ENCODE measurements at regions not wholly inside any gene's neighbourhood (a gene's known extent, or its start where the extent isn't known, plus 50 kb on each side); places are given as distances from the start of the nearest gene placed in this dataset.

DNA sequence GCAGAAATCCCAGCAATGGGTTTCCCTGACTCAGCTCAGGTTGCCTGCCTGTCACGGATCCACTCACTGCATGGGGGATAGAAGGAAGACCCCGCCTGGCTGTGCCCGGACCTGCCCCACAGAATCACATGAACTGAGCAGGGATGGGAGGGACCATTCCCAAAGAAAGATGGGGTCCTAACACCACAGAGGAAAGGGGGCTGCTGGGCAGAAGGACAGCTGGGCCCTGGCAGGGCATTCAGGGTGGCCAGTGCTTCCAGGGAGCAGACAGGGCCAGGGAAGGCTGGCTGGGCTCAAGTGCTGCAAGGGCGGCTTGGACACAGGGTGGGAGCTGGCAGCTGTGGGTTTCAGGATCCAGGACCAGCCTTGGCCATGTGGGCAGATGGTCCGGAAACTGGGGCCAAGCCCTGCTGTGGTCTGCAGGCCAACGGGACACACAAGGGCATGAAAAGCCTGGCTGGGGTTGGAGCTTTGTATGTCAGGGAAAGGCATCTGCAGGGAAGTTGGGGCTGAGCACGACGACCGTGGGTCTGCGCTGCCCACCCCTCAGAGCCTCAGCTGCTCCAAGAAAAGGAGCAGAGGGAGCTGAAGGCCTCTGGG is 723.9 kb downstream of the PTPRU start:
- Histone ChIP-seq H3K4me3 (ENCODE audit: low read depth, low read length) (no peak overlapping the region), H3K9me3 (no peaks in the 10 kb centered on the region), H3K4me1 (no peaks in the 10 kb centered on the region), H3K36me3 (no peaks in the 10 kb centered on the region), H3K27me3 (no peaks in the 10 kb centered on the region)
- no peak for TF ChIP-seq CTCF (IDR thresholded peaks at IDR 0.05; ENCODE audit: low read depth, low read length)
- no peak for DNase-seq

- H3K36me3 ChIP-seq, result no peaks in the 10 kb centered on the region
- TF ChIP-seq CTCF (IDR thresholded peaks at IDR 0.05; ENCODE audit: low read depth, low read length), result no peak
- H3K4me3 ChIP-seq (ENCODE audit: low read depth, low read length), result no peak overlapping the region
- DNase-seq, result no peak
- no peaks in the 10 kb centered on the region for H3K9me3 ChIP-seq
- H3K27me3 ChIP-seq, result no peaks in the 10 kb centered on the region
- H3K4me1 ChIP-seq, result no peaks in the 10 kb centered on the region
Measured at GRCh38 chr1:29959356-29959755, 723.0 kb downstream of the PTPRU start.

DNA sequence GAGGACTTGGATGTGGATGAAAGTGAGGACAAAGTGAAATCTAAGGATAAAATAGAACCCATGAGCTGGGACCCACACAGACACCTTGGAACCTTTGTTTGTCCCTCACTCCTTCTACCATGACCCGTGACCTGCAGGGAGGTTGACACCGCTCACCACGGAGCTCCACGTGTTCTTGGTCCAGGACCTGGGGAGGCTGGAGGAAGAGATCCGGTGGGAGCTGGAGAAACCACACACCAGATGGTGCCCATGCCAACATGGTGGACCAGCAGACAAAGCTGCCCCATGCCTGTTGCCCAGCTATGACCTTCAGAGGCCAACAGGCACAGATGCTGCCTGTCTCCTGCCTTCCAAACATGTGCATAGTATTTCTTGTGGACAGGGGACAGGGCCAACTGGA is 721.9 kb downstream of the PTPRU start:
- no peak for DNase-seq
- no peaks in the 10 kb centered on the region for H3K27me3 ChIP-seq
- no peak overlapping the region for H3K4me3 ChIP-seq (ENCODE audit: low read depth, low read length)
- H3K9me3 ChIP-seq, result no peaks in the 10 kb centered on the region
- H3K4me1 ChIP-seq, result no peaks in the 10 kb centered on the region
- no peak for TF ChIP-seq CTCF (IDR thresholded peaks at IDR 0.05; ENCODE audit: low read depth, low read length)
- H3K36me3 ChIP-seq, result no peaks in the 10 kb centered on the region

GRCh38 chr1:29956349-29957030 is 720.2 kb downstream of the PTPRU start:
- Histone ChIP-seq H3K4me3 (ENCODE audit: low read depth, low read length) (no peak overlapping the region), H3K27me3 (no peaks in the 10 kb centered on the region), H3K9me3 (no peaks in the 10 kb centered on the region), H3K4me1 (no peaks in the 10 kb centered on the region), H3K36me3 (no peaks in the 10 kb centered on the region)
- DNase-seq, result no peak
- TF ChIP-seq CTCF (IDR thresholded peaks at IDR 0.05; ENCODE audit: low read depth, low read length), result no peak

GRCh38 chr1:29954591-29954990 is 718.3 kb downstream of the PTPRU start:
- no peaks in the 10 kb centered on the region for H3K9me3 ChIP-seq
- no peak for TF ChIP-seq CTCF (IDR thresholded peaks at IDR 0.05; ENCODE audit: low read depth, low read length)
- no peaks in the 10 kb centered on the region for H3K36me3 ChIP-seq
- no peaks in the 10 kb centered on the region for H3K27me3 ChIP-seq
- no peak for DNase-seq
- H3K4me3 ChIP-seq (ENCODE audit: low read depth, low read length), result no peak overlapping the region
- no peaks in the 10 kb centered on the region for H3K4me1 ChIP-seq

DNA sequence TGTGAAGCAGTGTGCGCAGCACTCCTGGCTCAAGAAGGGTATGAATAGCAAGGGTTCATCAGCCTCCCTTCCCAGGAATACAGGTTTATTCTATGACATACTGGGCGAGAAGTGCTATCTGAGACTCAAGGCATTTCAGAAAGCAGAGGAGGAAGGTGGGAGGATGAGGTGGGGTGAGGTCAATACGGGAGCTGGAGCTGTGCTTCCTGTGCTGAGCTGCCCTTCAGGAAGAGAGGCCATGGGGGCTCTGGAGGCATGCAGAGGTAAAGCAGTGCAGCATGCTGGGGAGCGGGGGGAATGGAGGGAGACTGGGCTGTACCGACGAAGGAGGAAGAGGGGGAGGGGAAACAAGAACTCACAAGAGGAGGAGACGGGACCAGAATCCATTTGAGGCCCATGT is 717.6 kb downstream of the PTPRU start:
- Histone ChIP-seq H3K4me1 (no peaks in the 10 kb centered on the region), H3K36me3 (no peaks in the 10 kb centered on the region), H3K27me3 (no peaks in the 10 kb centered on the region), H3K9me3 (no peaks in the 10 kb centered on the region), H3K4me3 (ENCODE audit: low read depth, low read length) (no peak overlapping the region)
- TF ChIP-seq CTCF (IDR thresholded peaks at IDR 0.05; ENCODE audit: low read depth, low read length), result no peak
- no peak for DNase-seq
